PC-9 (cell line): ENCODE measurements at regions not wholly inside any gene's neighbourhood (a gene's known extent, or its start where the extent isn't known, plus 50 kb on each side); places are given as distances from the start of the nearest gene placed in this dataset.

Experiments used
- BruUV-seq: library from RNA; stranded (reverse); fragments of 400-500 nt; replicated peaks from 2 replicates; lab custom pipeline; 2021; lab: Mats Ljungman, UMichigan
- CTCF ChIA-PET: fragments of 300-600 bp; sonication (Branson Sonifier 250); formaldehyde crosslinking; loops from one replicate; lab custom pipeline; 2022; ENCODE audit warnings: antibody characterized with exemption; lab: Charles Lee
- POLR2A ChIA-PET: fragments of 300-600 bp; sonication (Branson Sonifier 250); formaldehyde crosslinking; loops from one replicate; lab custom pipeline; 2022; ENCODE audit warnings: antibody characterized with exemption; ENCODE audit not compliant: unreplicated experiment; lab: Charles Lee
- DNase-seq, 2 experiments: peaks; one replicate each; pipeline versions ENCODE4 v3.0.0 to v3.0.0-alpha.2; 2015 to 2022; ENCODE audit warnings: mixed read lengths in 1 of 2
- H2AFZ ChIP-seq: fragments of 200-600 bp; sonication (generic); 2 replicates; pipeline ENCODE4 v1.8.1; 2017; ENCODE audit warnings: antibody characterized with exemption
- H3F3A ChIP-seq: fragments of 200-600 bp; sonication (generic); 2 replicates; pipeline ENCODE4 v1.8.1; 2017; ENCODE audit warnings: antibody characterized with exemption, mild to moderate bottlenecking, low read depth; ENCODE audit not compliant: insufficient read depth
- H3K27ac ChIP-seq: fragments of 200-600 bp; sonication (generic); 2 replicates; pipeline ENCODE4 v1.6.1; 2016; ENCODE audit warnings: mixed run types
- H3K27me3 ChIP-seq: fragments of 200-600 bp; sonication (generic); 2 replicates; pipeline ENCODE4 v1.6.1; 2016; ENCODE audit warnings: low read depth, mixed run types; ENCODE audit not compliant: insufficient read depth
- H3K36me3 ChIP-seq: fragments of 200-600 bp; sonication (generic); 2 replicates; pipeline ENCODE4 v1.6.1; 2016; ENCODE audit warnings: low read depth, mixed run types
- H3K4me1 ChIP-seq: fragments of 200-600 bp; sonication (generic); replicated peaks from 2 replicates; pipeline ENCODE4 v1.6.1; 2016; ENCODE audit warnings: mixed run types; ENCODE audit not compliant: insufficient read depth
- H3K4me2 ChIP-seq: fragments of 200-600 bp; sonication (generic); 2 replicates; pipeline ENCODE4 v1.6.1; 2017; ENCODE audit warnings: mixed run types
- H3K4me3 ChIP-seq: fragments of 200-600 bp; sonication (generic); 2 replicates; pipeline ENCODE4 v1.6.1; 2016; ENCODE audit warnings: mixed run types
- H3K79me2 ChIP-seq: fragments of 200-600 bp; sonication (generic); 2 replicates; pipeline ENCODE4 v1.6.1; 2017; ENCODE audit warnings: low read depth, mixed run types
- H3K9me2 ChIP-seq: fragments of 200-600 bp; sonication (generic); 2 replicates; pipeline ENCODE4 v1.8.1; 2017; ENCODE audit warnings: mild to moderate bottlenecking; ENCODE audit not compliant: insufficient read depth
- H3K9me3 ChIP-seq: fragments of 200-600 bp; sonication (generic); 2 replicates; pipeline ENCODE4 v1.8.1; 2016; ENCODE audit warnings: low read depth; ENCODE audit not compliant: insufficient read depth
- H4K20me1 ChIP-seq: fragments of 200-600 bp; sonication (generic); 2 replicates; pipeline ENCODE4 v1.8.1; 2017; ENCODE audit not compliant: insufficient read depth
- EZH2 ChIP-seq: fragments of 200-600 bp; sonication (generic); IDR thresholded peaks from 2 replicates; pipeline ENCODE4 v1.8.0; 2017; ENCODE audit warnings: antibody characterized with exemption, low read depth
- intact Hi-C: fragments of 100-400 bp; cut with micrococcal nuclease; formaldehyde crosslinking; loops from one replicate; pipeline ENCODE4 v1.10.0; 2022; ENCODE audit not compliant: unreplicated experiment
- TF ChIP-seq, protein P1 (sequence below): fragments of 200-600 bp; sonication (generic); conservative IDR thresholded peaks from 2 replicates; pipeline ENCODE4 v1.6.1; 2017; ENCODE audit warnings: mixed run types, antibody characterized with exemption, mild to moderate bottlenecking, moderate library complexity

DNA sequence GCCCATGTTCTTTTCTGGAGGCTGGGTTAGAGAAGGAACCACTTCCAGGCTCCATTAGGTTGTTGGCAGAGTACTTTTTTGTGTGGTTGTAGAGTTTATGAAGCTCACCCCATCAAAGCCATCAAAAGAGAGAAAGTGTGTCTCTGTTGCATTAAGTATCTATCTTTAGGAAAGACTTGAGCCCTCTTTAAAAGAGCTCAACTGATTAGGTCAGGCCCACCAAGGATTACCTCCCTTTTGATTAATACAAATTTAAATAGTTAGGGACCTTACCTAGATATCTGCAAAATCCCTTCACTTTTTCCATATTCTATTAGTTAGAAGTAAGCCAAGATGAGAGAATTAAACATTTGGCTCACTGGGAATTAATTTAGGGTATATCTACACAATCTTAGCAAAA lies 460.4 kb downstream of the PPARGC1A start:
- no peaks in the 10 kb centered on the region for H4K20me1 ChIP-seq
- no peak for TF ChIP-seq EZH2
- TF ChIP-seq, protein P1, sequence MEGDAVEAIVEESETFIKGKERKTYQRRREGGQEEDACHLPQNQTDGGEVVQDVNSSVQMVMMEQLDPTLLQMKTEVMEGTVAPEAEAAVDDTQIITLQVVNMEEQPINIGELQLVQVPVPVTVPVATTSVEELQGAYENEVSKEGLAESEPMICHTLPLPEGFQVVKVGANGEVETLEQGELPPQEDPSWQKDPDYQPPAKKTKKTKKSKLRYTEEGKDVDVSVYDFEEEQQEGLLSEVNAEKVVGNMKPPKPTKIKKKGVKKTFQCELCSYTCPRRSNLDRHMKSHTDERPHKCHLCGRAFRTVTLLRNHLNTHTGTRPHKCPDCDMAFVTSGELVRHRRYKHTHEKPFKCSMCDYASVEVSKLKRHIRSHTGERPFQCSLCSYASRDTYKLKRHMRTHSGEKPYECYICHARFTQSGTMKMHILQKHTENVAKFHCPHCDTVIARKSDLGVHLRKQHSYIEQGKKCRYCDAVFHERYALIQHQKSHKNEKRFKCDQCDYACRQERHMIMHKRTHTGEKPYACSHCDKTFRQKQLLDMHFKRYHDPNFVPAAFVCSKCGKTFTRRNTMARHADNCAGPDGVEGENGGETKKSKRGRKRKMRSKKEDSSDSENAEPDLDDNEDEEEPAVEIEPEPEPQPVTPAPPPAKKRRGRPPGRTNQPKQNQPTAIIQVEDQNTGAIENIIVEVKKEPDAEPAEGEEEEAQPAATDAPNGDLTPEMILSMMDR, result no peak
- H3K9me2 ChIP-seq, result no peaks in the 10 kb centered on the region
- no peaks in the 10 kb centered on the region for H3K4me1 ChIP-seq
- no peak overlapping the region for H2AFZ ChIP-seq
- CTCF ChIA-PET, result no interaction called here
- POLR2A ChIA-PET, result no interaction called here
- BruUV-seq, result no TSS peak
- H3K27me3 ChIP-seq, result no peaks in the 10 kb centered on the region
- no peak overlapping the region for H3K27ac ChIP-seq
- H3K4me3 ChIP-seq, result no peak overlapping the region
- no peaks in the 10 kb centered on the region for H3K79me2 ChIP-seq
- intact Hi-C loops, result no loop called here
- DNase-seq, result no peak
- H3K4me2 ChIP-seq, result no peak overlapping the region
- H3F3A ChIP-seq, result no peaks in the 10 kb centered on the region
- no peaks in the 10 kb centered on the region for H3K36me3 ChIP-seq
- H3K9me3 ChIP-seq, result no peaks in the 10 kb centered on the region

DNA sequence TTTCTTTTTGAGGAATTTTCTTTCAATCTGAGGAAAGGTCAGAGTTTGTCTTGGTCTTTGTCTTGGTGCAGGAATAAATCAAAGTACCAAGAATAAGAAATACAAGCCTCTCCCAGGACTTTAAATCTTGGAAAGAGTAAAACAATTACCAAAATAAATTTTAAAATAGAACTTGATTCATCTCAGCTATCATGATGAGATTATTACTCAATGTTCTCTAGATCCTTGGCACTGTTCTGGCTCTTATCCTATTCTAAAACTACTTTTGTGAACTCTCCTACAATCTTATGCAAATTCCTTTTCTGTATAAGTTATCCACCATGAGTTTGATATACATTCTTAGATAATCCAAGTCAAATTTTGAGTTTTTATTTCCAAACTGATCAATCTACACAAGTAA lies 464.3 kb downstream of the PPARGC1A start:
- no peak for DNase-seq
- ChIA-PET POLR2A (no interaction called here), CTCF (no interaction called here)
- Histone ChIP-seq H3K4me1 (no peaks in the 10 kb centered on the region), H3K9me2 (no peaks in the 10 kb centered on the region), H3K4me3 (no peak overlapping the region), H3K79me2 (no peaks in the 10 kb centered on the region), H3F3A (no peaks in the 10 kb centered on the region), H3K27ac (no peak overlapping the region), H3K36me3 (no peaks in the 10 kb centered on the region), H3K27me3 (no peaks in the 10 kb centered on the region), H4K20me1 (no peaks in the 10 kb centered on the region), H3K4me2 (no peak overlapping the region), H3K9me3 (no peaks in the 10 kb centered on the region), H2AFZ (no peak overlapping the region)
- TF ChIP-seq EZH2, result no peak
- TF ChIP-seq, protein P1, result no peak
- BruUV-seq, result no TSS peak
- intact Hi-C loops, result no loop called here

DNA sequence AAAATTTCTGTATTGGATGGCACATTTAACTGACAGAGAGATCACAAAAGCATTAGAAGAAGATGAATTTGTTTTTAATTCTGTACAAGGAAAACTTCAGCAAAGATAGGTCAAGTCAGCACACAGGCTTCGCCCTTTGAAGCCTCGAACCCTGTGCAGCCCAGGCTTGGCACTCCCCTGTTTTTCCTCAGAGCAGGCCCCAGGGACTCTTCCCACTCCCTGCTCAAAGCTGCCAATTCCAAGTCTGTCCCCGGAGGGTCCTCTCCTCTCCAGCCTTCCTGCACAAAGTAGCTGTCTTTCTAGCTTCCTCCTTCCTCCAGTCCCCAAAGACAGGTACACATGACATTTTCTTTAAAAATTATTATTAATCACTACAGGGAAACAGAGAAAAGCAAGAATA lies 466.3 kb downstream of the PPARGC1A start:
- no peak for TF ChIP-seq EZH2
- TF ChIP-seq, protein P1, result no peak
- Histone ChIP-seq H3K9me3 (no peaks in the 10 kb centered on the region), H3K9me2 (no peaks in the 10 kb centered on the region), H3K4me2 (no peak overlapping the region), H3K4me1 (no peaks in the 10 kb centered on the region), H3K27me3 (no peaks in the 10 kb centered on the region), H3K79me2 (no peaks in the 10 kb centered on the region), H3F3A (no peaks in the 10 kb centered on the region), H4K20me1 (no peaks in the 10 kb centered on the region), H3K4me3 (no peak overlapping the region), H3K36me3 (no peaks in the 10 kb centered on the region), H2AFZ (no peak overlapping the region), H3K27ac (no peak overlapping the region)
- intact Hi-C loops, result no loop called here
- no peak for DNase-seq
- no TSS peak for BruUV-seq
- ChIA-PET POLR2A (interaction anchor here (0.6 kb wide), 1 partner anchor 14 kb away, joined by 4 read pairs; no protein-coding TSS in a partner anchor), CTCF (interaction anchor here (0.6 kb wide), 1 partner anchor 448 kb away, joined by 3 read pairs; no protein-coding TSS in a partner anchor)
